ENCODE measurements at regions not wholly inside any gene's neighbourhood (a gene's known extent, or its start where the extent isn't known, plus 50 kb on each side); places are given as distances from the start of the nearest gene placed in this dataset.

DNA sequence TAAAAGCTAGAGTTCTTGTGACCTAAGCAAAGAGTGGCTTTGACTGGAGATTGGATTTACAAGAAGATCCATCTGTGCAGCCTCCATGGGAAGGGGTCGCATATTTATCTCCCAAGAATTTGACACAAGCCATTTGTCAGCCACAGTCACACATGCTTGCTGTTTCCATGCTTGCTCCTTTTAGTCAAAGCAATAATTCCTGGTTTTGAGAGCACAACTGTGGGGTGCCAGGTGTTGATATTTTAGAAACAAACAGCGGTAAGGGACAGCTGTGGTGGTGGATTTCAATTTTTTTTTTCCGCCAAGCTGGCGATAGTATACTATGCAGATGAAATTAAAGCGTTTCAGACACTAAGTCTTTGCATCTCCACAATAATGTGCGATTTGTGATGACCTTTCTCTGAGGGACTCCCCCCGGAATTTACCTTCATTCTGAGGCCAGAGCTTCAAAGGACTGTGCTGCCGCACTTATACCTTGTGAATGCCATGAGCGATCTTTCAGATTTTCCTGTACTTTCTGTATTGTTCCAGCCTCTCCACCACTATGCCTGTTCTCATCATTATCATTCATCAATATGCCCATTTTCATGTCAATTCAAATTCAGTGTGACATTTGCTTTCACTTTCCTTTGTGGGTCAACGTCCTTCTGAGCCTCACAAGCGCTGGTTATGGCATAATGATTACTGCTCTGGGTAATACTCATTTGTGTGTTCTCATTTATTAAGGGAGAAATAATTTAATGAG, 108.2 kb upstream of the KBTBD8 start:
- no peak for TF ChIP-seq POLR2A (IDR thresholded peaks at IDR 0.05)
- TF ChIP-seq, protein P1, sequence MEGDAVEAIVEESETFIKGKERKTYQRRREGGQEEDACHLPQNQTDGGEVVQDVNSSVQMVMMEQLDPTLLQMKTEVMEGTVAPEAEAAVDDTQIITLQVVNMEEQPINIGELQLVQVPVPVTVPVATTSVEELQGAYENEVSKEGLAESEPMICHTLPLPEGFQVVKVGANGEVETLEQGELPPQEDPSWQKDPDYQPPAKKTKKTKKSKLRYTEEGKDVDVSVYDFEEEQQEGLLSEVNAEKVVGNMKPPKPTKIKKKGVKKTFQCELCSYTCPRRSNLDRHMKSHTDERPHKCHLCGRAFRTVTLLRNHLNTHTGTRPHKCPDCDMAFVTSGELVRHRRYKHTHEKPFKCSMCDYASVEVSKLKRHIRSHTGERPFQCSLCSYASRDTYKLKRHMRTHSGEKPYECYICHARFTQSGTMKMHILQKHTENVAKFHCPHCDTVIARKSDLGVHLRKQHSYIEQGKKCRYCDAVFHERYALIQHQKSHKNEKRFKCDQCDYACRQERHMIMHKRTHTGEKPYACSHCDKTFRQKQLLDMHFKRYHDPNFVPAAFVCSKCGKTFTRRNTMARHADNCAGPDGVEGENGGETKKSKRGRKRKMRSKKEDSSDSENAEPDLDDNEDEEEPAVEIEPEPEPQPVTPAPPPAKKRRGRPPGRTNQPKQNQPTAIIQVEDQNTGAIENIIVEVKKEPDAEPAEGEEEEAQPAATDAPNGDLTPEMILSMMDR (IDR thresholded peaks at IDR 0.05) = no peak
